Medulla oblongata (tissue), 1 donor: ENCODE measurements at regions not wholly inside any gene's neighbourhood (a gene's known extent, or its start where the extent isn't known, plus 50 kb on each side); places are given as distances from the start of the nearest gene placed in this dataset.

Source experiments
- DNase-seq: peaks from one replicate; pipeline ENCODE4 v3.0.0-alpha.2; 2015; ENCODE audit errors: extremely low spot score

DNA sequence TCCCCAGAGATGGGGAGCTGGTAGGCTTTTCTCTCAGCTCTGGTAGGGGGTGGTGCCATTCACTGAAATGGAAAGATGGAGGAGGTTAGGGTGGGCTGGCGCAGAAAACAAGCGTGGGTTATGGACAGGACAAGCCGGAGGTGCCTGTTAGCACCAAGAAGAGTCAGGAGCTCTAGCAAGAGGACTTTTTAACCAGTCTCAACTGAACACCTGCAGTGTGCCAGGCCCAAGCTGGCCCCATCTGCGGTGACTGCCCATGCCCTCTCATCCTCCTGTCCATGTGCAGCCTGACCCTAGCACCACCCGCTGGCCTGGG lies 254.4 kb downstream of the RHOU start:
- DNase-seq: no peak

DNA sequence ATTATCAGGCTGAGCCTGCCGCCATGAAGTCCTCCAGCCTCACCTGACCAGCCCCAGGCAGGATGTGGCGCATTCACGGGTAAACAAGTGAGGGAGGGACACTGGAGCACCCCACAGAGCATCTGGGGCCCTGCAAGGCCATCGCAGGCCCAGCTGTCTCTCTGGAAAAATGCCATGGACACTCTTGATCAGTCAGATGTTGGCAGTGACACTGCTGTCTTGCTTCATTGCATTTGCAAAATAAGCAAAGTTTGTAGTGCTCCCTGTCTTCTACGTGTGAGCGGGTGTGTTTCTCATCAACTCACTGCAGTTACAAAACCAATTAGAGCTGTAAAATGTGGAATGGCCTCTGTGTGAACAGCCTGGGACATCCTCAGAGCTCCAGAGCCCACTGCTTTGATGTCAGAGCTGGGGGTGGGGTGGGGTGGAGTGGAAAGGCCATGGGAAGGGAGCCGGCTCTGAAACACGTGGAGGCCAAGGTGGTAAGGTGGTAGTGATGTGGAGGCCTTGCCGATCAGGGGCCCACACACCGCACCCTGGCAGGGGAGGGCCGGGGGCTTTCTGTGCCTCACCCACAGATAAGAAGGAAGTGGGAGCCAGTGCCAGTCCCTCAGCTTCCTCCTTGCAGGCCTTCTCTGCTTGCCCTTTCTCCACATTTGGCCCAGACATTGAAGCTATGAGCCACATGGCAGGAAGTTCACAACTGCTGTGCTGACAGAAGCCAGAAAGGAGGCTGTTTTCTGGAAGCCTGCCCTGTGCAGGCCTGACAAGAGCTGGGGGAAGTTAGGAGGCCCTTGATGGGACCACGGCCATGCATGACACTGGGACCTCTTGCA lies 254.9 kb downstream of the RHOU start:
- DNase-seq: peak; percentile 92

DNA sequence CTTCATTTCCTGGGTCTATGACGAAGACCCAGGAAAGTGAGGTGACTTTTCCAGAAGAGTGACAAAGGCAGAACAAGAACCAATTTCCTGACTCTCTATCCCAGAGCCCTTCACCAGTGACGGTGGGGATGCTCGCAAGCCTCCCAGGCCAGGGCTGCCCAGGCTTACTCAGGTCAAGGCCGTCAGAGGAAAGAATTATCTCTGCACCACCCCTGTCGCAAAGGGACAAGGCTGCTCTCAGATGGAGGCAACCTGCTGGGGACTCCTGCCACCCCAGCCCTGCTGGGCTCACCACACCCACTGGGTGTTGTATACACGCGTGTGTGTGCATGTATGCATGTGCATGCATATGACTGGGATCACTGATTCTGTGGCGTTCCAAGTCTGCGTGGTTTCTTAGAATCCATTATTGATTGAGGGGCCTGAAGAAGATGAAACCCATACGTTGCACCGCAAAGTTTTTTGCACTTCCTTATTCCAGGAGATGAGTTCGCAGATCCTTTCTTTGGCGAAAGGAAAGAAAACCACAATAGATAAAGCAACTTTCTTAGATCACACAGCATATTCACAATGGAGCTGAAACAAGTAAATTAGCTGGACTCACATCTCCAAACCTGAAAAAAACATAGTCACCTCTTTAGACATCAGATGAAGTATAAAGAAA lies 255.8 kb downstream of the RHOU start:
- DNase-seq: peak; percentile 27

DNA sequence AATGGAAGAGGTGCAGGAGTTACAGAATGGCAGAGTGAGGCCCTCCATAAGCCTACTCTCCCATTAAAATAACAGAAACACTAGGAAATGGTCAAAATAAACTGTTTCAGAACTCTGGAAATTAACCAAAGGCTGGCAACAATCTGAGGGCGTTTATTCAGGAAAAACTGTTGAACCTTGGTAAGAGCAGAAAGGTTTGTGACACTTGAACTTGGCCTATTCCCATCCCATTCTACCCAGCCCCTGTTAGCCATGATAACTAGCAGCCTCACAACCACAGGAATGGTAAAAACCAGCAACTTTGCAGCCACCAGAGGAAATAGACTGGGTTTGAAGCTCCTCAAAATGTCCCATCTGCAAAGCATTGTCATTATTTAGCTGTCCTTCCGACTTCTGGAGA lies 256.8 kb downstream of the RHOU start:
- DNase-seq: no peak

DNA sequence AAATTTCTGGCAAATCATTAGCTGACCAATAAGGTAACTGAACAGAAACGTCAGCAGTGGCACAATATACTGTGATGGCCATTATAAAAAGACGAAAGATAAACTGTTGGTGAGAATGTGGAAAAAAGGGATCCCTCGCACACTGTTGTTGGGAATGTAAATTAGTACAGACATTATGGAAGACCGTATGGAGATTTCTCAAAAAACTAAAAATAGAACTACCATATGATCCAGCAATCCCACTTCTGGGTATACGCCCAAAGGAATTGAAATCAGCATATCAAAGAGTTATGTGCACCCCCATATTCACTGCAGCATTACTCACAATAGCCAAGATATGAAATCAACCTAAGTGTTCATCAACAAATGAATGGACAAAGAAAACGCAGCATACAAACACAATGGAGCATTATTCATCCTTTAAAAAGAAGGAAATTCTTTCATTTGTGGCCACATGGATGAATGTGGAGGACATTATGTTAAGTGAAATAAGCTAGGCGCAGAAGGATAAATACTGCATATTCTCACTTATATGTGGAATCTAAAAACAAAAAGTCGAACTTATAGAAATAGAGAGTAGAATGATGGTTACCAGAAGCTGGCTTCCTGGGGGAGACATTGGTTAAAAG lies 257.7 kb downstream of the RHOU start:
- no peak for DNase-seq

DNA sequence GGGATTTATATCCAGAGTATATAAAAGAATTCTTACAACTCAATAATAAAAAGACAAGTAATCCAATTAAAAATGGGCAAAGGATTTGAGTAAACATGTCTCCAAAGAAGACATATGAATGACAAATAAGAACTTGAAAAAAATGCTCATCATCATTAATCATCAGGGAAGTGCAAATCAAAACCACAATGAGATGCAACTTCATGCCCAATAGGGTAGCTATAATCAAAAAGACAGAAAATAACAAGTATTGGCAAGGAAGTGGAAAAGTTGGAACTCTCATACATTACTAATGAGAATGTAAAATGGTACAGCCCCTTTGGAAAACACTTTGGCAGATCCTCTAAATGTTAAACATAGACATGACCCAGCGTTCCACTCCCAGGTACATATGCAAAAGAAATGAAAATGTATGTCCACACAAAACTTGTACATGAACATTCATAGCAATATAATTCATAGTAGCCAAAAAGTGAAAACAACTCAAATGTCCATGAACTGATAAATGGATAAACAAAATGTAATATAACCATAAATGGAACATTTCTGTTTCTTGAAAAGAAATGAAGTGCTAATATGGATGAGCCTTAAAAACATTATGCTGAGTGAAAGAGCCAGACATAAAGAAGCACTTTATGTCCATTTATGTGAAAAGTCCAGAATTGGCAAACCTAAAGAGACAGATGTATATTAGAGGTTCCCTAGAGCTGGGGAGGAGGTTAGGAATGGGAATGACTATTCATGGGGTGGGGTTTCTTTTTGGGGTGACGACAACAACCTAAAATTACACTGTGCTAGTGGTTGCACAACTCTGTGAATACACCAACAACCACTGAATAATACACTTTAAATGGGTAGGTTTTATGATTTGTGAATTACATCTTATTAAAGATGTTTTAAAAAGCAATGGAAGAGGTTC lies 259.7 kb downstream of the RHOU start:
- no peak for DNase-seq

DNA sequence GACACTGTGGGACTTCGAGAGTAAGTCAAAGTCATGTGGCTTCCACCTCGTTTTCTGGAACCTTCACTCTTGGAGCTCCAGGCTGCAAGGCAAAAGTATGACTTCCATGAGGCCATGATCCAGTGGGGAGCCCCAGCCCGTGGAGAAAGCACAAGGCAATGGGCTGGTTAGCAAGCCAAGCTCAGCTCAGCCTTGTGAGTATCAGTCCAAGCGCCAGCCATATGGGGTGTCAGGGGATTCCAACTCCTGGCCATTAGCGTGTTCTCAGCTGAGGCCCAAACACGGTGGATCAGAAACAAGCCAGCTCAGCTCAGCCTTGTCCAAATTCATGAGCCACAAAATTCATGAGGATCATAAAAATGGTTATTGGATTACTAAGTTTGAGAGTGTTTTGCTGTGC lies 261.0 kb downstream of the RHOU start:
- no peak for DNase-seq

DNA sequence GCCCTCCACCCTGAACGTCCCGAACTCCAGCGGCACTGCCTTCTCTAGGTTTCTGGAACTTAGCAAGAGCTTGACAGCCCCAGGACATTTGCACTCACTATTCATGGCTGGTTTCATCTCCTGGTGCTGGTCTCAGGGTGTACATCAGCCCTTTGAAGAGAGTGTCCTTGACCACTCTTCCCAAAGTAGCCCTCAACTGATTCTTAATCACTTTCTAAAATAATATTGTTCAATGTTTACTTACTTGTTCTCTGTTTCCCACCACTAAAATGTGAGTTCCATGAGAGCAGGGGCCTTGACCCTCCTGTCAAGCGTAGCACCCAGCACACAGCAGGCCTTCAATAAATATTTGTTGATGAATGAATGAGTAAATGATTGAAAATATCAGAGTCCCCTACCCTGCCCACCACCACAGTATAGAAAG lies 262.5 kb downstream of the RHOU start:
- DNase-seq: no peak

DNA sequence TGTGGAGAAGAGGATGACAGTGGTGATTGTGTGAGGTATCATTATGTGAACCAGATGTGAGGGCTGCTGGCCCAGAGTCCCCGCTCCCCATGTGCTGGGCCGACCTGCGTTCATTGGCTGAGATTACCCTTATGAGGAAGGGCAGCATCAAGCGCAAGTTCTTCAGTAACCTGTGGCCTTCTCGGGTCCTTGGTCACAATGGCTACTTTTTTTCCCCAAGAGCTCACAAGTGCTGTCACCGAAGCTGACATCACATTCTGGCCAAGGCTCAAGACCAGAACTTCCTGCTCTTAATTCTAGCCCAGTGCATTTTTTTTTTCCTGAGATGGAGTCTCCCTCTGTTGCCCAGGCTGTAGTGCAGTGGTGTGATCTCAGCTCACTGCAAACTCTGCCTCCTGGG lies 262.9 kb downstream of the RHOU start:
- peak; percentile 38 for DNase-seq

DNA sequence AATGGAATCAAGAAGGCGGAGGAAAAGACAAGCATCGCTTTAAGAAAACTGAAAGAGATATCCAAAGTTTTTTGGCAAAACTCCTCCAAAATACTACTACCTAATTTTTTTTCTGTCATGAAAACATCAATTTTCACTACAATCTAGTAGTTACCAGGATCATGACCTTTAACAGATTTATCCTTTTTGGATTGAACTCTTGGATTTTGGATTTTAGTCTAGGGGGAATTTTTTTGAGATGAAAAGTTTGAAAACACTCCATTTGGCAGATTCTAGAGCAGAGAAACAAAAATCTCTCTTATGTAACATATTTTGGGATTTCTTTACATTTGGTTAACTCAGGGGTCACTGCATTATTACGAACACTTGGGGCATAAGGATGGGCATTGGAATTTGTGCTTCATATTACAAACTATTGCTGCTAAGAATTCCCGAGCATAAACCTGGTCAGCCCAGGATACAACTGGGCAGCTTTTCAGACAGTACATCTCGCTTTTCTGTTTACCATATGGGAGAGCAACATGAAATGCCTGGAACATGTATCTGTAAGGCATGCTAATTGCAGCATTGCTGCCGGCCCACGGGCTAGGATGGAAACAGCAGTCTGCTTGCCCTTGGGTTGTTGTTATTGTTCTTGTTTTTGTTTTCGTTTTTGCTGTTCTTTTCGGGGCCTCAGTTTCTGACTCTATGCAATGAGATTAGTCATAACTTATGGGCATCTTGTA lies 264.3 kb downstream of the RHOU start:
- DNase-seq: no peak

DNA sequence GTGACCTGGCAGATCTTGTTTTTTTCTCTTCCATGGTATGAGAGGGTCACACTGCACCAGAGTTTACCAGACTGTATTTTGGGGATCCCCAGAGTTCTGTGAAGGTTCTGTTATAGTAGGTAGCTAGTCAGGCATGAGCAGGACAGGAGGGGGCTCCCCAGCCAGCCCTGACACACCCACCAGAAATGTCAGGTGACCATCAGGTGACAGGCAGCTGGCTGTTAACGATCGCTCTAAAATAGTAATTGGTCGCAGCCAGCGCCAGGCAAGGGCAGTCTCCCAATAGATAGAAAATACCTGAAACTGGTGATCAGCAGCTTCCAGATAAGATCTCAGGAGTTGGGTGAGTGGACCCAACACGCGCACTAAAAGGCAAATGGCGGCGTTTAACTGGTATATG lies 264.9 kb downstream of the RHOU start:
- DNase-seq: no peak

DNA sequence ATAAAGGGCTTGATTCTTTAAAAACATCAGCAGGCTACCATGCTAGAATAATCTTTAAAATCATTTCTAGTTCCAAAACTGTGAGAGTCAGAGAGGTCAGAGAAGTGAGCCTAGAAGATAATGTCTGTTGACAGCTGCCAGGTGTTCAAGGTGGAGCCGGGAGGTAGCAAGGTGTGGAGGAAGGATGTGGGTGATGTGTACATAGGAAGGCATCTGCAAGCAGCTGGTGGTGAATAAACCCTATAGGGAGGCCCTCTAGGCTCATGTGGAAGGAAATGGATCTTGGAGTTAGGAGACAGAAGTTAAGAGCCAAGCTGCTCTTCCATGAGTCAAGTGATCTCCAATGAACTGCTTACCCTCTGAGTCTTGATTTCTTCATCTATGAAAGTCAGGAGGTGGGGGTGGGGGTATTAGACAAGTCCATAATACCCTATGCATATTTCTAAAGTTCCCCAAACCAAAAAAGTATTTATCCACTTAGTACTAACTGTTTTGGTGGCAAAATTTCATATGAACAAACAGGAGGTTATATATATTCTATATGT lies 266.3 kb downstream of the RHOU start:
- DNase-seq: no peak

DNA sequence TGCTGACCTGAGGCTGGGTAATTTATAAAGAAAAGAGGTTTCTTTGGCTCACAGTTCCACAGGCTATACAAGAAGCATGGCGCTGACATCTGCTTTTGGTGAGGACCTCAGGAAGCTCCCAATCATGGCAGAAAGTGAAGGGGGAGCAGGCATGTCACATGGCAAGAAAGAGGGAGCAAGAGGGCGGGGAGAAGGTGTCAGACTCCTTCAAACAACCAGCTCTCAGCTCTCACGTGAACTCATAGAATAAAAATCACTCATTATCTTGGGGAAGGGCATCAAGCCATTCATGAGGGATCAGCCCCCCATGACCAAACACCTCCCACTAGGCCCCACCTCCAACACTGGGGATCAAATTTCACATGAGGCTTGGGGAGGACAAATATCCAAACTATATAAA lies 266.8 kb downstream of the RHOU start:
- DNase-seq: no peak

DNA sequence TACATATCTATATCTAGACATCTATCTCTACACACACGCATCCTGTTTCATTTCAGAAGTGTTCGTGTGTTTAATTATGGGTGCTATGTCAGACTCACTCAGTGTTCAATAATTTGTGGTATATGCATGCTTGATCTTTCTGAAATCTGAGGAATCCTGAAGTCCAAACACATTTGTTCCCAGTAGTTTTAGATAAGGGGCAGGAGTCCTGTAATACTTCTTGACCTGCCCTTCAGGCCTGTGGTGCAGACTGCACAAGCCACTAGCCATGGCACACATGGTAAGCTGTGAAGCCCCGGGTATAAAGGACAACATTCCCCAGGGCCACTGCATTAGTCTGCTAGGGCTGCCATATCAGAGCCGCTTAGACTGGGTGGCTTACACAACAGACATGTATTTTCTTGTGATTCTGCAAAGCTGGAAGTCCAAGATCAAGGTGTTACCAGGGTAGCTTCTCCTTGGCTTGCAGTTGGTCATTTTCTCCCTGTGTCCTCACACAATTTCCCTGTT lies 267.2 kb downstream of the RHOU start:
- DNase-seq: no peak

DNA sequence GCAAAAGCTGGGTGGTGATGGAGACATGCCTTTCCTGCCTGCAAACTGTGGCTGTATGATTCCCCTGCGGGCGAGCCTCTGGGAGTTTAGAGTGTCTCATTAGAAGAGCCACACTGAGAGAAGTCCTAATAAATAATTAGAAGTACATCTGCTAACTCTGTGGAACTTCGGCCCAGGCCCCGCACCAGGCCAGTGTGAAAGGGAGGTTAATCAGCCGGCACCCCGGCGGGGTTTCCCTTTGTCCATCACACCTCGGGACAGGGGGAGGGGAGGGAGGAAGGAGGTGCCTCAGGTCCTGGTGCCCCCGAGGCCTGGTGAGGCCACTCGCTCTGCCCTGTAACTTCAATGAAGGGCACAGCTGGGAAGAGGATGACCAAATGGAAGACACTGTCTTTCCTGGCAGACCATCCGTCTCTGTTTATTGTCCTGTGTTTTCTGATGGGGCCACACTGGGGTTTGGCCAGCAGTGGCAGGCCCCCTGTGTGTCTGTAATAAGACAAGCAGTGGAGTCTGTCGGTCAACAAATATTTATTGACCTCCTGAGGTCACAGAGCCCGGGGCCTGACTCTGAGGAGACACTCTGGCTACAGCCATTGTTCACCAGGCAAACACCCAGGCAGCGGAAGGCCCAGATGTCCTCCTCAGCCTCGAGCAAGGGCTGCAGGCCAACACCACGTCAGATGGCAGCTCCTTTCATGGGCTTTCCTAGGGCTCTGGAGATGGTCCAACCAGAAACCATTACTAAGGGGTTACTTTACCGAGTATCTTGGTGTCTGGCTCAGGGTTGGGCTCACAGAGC lies 267.5 kb upstream of the RAB4A start:
- peak; percentile 93 for DNase-seq

DNA sequence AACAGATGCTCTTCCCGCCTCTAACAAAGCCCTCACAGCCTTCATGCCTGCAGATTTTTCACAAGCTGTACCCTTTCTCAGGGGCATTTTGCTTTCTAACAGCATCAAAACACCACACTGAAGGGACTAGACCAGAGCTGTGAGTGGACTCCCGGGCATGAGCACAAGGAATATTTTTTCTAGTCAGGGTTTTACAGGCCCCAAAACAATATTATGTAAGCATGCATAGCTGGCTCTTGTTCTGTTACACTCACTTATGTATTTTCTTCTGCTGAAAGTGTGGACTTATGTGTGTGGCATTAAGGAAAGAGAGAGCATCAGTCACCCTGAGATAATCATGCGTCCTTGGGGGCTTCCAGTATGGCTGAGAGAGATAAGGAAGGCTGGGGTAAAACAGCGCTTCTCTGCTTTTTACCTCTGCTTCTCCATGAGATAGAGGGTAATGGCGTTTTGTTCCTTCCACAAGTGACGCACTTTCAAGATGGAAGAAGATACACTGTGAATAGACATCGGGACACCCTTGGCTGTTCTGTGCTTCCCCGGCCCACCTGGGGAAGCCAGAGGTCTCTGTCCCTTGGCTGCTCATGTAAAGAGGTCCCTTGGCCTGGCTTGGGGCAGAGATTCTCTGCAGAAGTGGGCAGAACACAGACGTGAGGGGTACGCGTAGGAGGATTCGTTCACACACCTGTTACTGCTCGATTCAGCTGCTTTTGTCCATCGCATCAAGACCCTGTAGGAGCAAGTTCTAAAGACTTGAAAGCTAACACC lies 266.7 kb upstream of the RAB4A start:
- no peak for DNase-seq

DNA sequence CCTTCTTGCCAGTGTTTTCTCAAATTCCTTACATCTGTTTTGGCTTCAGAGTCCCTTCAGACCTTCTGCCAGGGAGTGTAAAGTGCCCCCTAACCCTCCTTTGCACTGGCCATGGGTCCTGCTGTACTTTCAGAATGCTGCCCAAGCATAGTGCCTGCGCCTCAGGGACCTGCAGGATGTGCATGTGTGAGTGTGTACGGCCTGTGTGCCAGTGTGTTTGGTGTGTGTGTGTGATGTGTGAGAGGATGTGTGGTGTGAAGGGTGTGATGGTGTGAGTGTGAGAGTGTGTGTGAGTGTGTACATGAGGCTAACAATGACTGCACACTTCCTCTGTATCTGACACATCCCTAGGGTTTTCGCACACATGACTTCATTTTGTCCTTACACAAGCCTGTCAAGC lies 265.8 kb upstream of the RAB4A start:
- no peak for DNase-seq

DNA sequence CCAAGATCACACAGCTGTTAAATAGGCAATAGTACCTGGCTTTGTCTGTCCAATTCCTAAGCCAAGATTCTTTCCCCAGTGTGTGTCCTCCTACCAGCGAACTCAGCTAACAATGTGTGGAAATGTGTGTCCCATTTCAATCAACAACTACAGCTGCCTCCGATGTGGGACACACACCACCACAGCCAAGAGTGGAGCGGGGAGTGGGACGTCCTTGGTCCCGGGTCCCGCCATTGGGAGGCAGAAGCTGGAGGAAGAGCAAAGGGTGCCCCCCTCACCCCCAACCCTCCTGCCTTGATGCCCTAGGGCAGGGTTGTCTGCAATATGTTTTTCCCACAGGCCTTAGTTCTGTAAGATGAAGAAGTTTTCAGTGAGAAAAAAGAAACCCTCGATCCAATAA lies 265.4 kb upstream of the RAB4A start:
- no peak for DNase-seq

DNA sequence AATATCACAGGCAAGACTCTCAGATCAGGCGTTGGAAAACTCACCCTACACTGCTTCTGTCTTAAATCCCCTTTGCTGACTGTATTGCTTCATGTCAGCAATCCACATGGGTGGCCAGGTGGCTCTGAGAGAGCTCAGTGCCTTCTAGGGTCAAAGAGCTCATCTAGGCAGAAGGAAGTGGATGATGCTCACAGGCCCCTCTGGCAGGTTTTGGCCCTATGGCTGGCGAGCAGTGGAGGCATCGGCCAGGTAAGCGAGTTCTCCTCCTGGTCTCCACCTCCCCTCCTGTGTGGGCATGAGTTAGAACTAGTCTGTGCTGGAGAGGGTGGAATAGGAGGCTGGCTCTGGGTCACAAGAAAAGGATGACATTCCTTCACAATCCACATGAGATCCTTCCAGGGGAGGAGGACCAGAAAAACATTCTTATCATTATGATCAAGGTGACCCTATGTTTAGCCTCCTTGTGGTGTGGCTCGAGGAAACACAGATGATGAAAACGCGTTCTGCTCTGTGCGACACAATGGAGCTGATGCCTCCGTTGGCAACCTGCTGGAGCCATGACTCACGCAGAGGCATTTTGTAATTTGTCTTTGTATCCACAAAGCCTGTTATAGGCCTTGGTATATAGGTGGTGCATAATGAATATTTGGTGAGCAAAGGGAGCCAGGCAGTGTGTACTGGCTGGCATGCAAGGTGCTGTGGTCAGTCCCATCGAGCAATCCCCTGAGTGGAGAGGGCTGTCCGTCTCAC lies 264.6 kb upstream of the RAB4A start:
- DNase-seq: no peak
